HG02973 (cell line): ENCODE measurements at regions not wholly inside any gene's neighbourhood (a gene's known extent, or its start where the extent isn't known, plus 50 kb on each side); places are given as distances from the start of the nearest gene placed in this dataset.
"Not testable (repeated sequence)": the region's sequence is repeated elsewhere in the genome, so short reads cannot be mapped to it uniquely, and the experiment has no call there.

Experiments used
- ATAC-seq: cut with Tn5 transposase; IDR thresholded peaks from one replicate; pipeline ENCODE4 v1.9.1; 2021; ENCODE audit warnings: moderate library complexity; ENCODE audit not compliant: unreplicated experiment

GRCh38 chr10:64534616-64535015, 1013.4 kb downstream of the REEP3 start:
- no peak for ATAC-seq

GRCh38 chr10:64535131-64535867, 1014.1 kb downstream of the REEP3 start:
- no peak for ATAC-seq

GRCh38 chr10:64537112-64537511, 1015.9 kb downstream of the REEP3 start:
- ATAC-seq, result no peak

GRCh38 chr10:64537928-64538327, 1016.7 kb downstream of the REEP3 start:
- no peak for ATAC-seq

- ATAC-seq, result no peak
Observed at GRCh38 chr10:64546073-64546472, 1024.9 kb downstream of the REEP3 start.

- ATAC-seq, result no peak
Observed at GRCh38 chr10:64547168-64547567, 1026.0 kb downstream of the REEP3 start.

- no peak for ATAC-seq
Observed at GRCh38 chr10:64555666-64556065, 1034.5 kb downstream of the REEP3 start.

GRCh38 chr10:64558094-64558835, 1037.1 kb downstream of the REEP3 start:
- no peak for ATAC-seq

GRCh38 chr10:64571056-64571455, 1049.9 kb downstream of the REEP3 start:
- no peak for ATAC-seq

- ATAC-seq, result no peak
Observed at GRCh38 chr10:64573623-64574325, 1052.6 kb downstream of the REEP3 start.

GRCh38 chr10:64574371-64574770, 1053.2 kb downstream of the REEP3 start:
- no peak for ATAC-seq

- ATAC-seq, result no peak
Observed at GRCh38 chr10:64576497-64576896, 1055.3 kb downstream of the REEP3 start.

GRCh38 chr10:64578757-64579156, 1057.6 kb downstream of the REEP3 start:
- ATAC-seq, result not testable (repeated sequence)

- ATAC-seq, result no peak
Observed at GRCh38 chr10:64586934-64587503, 1065.8 kb downstream of the REEP3 start.

- ATAC-seq, result no peak
Observed at GRCh38 chr10:64594072-64594471, 1072.9 kb downstream of the REEP3 start.

- no peak for ATAC-seq
Observed at GRCh38 chr10:64598600-64598999, 1077.4 kb downstream of the REEP3 start.

- no peak for ATAC-seq
Observed at GRCh38 chr10:64601298-64601697, 1080.1 kb downstream of the REEP3 start.

GRCh38 chr10:64617085-64617484, 1095.9 kb downstream of the REEP3 start:
- no peak for ATAC-seq

GRCh38 chr10:64619102-64619501, 1097.9 kb downstream of the REEP3 start:
- ATAC-seq, result no peak

- no peak for ATAC-seq
Observed at GRCh38 chr10:64626924-64627323, 1105.7 kb downstream of the REEP3 start.

- ATAC-seq, result no peak
Observed at GRCh38 chr10:64630534-64630933, 1109.3 kb downstream of the REEP3 start.
